ENCODE measurements at regions not wholly inside any gene's neighbourhood (a gene's known extent, or its start where the extent isn't known, plus 50 kb on each side); places are given as distances from the start of the nearest gene placed in this dataset.

DNA sequence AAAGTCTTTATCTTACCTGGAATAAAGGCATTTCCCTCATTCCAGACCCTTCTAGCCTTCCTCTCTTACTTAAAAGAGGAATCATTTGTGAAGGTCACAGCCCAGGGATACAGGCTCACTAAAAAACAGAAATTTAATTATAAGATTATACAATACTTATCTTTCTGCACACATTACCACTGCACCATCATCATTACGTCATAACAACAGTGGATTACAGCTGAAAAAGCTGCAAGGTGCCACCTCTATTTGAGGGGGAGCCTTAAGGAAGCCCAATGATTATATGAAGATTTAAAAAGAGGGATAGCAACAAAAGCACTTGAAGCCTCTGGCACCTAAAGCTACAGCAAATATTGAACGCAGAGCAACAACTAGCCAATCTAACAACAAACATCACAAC is 452.9 kb upstream of the EYS start:
- TF ChIP-seq SP1 (IDR thresholded peaks at IDR 0.05) (no peak), FOXK2 (IDR thresholded peaks at IDR 0.05) (no peak), ELF4 (IDR thresholded peaks at IDR 0.05) (no peak), ZNF384 (IDR thresholded peaks at IDR 0.05) (no peak), ARNT (IDR thresholded peaks at IDR 0.05) (no peak), FOXA1 (IDR thresholded peaks at IDR 0.05) (no peak), BHLHE40 (IDR thresholded peaks at IDR 0.05; ENCODE audit: borderline replicate concordance) (no peak), FOXM1 (IDR thresholded peaks at IDR 0.05; ENCODE audit: borderline replicate concordance) (no peak), LEF1 (IDR thresholded peaks at IDR 0.05; ENCODE audit: borderline replicate concordance) (no peak)
